HepG2 (cell line): ENCODE measurements at regions not wholly inside any gene's neighbourhood (a gene's known extent, or its start where the extent isn't known, plus 50 kb on each side); places are given as distances from the start of the nearest gene placed in this dataset.

Experiments
- ASH2L ChIP-seq: fragments of 300-600, 200-600 bp; sonication (generic); IDR thresholded peaks from 2 replicates; pipeline ENCODE4 v1.7.0; 2017; ENCODE audit warnings: low read depth, mild to moderate bottlenecking, moderate library complexity, mixed read lengths, low read length; ENCODE audit not compliant: insufficient read length
- HMG20A ChIP-seq: IDR thresholded peaks from 2 replicates; pipeline ENCODE4 v1.6.1; 2016; ENCODE audit warnings: borderline replicate concordance
- POLR2A ChIP-seq, 2 experiments: IDR thresholded peaks; 2 replicates each; pipeline ENCODE4 v1.6.1; 2011; ENCODE audit warnings: low read depth in 2 of 2, low read length in 2 of 2, mild to moderate bottlenecking in 1 of 2, moderate library complexity in 1 of 2; ENCODE audit not compliant: insufficient read depth in 1 of 2

DNA sequence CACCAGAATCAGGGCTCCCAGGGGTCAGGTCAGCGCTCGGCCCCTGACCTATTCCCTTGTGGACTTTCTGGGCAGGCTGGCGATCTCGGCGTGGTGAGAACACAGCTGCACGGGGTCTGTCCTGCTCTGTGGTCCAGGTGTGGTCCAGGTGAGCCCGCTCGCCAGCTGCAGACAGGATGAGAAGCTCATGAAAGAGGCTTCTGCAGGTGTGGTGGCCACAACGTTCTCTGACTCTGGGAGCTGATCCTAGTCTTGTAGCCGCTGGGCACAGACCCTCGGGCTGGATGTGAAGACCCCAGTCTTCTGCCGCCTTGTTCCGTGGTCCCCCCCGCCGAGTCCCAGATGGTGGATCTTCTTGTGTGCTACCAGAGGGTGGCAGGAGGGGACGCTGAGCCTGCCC lies 129.7 kb downstream of the RTP5 start:
- TF ChIP-seq HMG20A (CRISPR knock-in tag) (no peak), POLR2A (IDR thresholded peaks at IDR 0.05; ENCODE audit: insufficient read depth in 1 of 2, low read depth in 2 of 2, low read length in 2 of 2) (no peak), ASH2L (no peak)
